Esophagus muscularis mucosa (tissue), 4 donors: ENCODE measurements at regions not wholly inside any gene's neighbourhood (a gene's known extent, or its start where the extent isn't known, plus 50 kb on each side); places are given as distances from the start of the nearest gene placed in this dataset.

Source experiments
- DNase-seq: peaks from one replicate; pipeline ENCODE4 v3.0.0-alpha.2; 2017; ENCODE audit errors: extremely low spot score
- H3K27ac ChIP-seq, 4 donors: fragments of 200-600 bp; sonication (generic); replicated peaks in 1 of 4; 1 replicate in 3 of 4; 2 replicates in 1 of 4; pipeline ENCODE4 v1.5.1; 2016 to 2019; ENCODE audit warnings: mild to moderate bottlenecking in 1 of 4
- H3K27me3 ChIP-seq, 4 donors: fragments of 200-600 bp; sonication (generic); one replicate each; pipeline versions ENCODE4 v1.5.1 to v1.6.0; 2016 to 2019
- H3K36me3 ChIP-seq, 4 donors: fragments of 200-600 bp; sonication (generic); one replicate each; pipeline ENCODE4 v1.5.1; 2016 to 2019
- H3K4me1 ChIP-seq, 4 donors: fragments of 200-600 bp; sonication (generic); one replicate each; pipeline ENCODE4 v1.5.1; 2016 to 2019
- H3K4me3 ChIP-seq, 4 donors: fragments of 200-600 bp; sonication (generic); 1 replicate in 2 of 4; 2 replicates in 2 of 4; pipeline ENCODE4 v1.5.1; 2016 to 2019; ENCODE audit warnings: mild to moderate bottlenecking in 4 of 4, moderate library complexity in 1 of 4
- H3K9me3 ChIP-seq, 4 donors: fragments of 200-600 bp; sonication (generic); 1 replicate in 3 of 4; 2 replicates in 1 of 4; pipeline ENCODE4 v1.5.1; 2016 to 2019
- CTCF ChIP-seq, 3 experiments: fragments of 200-600 bp in 2 of 3; fragments of 450-650 bp in 1 of 3; sonication (generic) in 2 of 3; IDR thresholded peaks; one replicate each; pipeline ENCODE4 v1.5.1; 2017 to 2019; ENCODE audit warnings: antibody characterized with exemption in 3 of 3, mild to moderate bottlenecking in 2 of 3, moderate library complexity in 1 of 3
- EP300 ChIP-seq: sonication (generic); formaldehyde crosslinking; IDR thresholded peaks from one replicate; pipeline ENCODE4 v1.6.1; 2017; ENCODE audit warnings: antibody characterized with exemption
- POLR2A ChIP-seq: fragments of 450-650 bp; IDR thresholded peaks from one replicate; pipeline ENCODE4 v1.6.1; 2017; ENCODE audit warnings: antibody characterized with exemption, moderate library complexity, mild to moderate bottlenecking, low read depth
- POLR2AphosphoS5 ChIP-seq, 2 donors: sonication (generic); formaldehyde crosslinking; IDR thresholded peaks; one replicate each; pipeline ENCODE4 v1.6.1; 2017; ENCODE audit warnings: antibody characterized with exemption in 2 of 2
- WGBS: methylation state at CpG from one replicate; pipeline ENCODE4 v1.1.5; 2018; 5-methylcytosine and 5-hydroxymethylcytosine counted together
- intact Hi-C: fragments of 100-400 bp; cut with DNase I; formaldehyde crosslinking; loops from one replicate; pipeline ENCODE4 v1.15.1; 2023

- no peak for TF ChIP-seq POLR2AphosphoS5 (IDR thresholded peaks at IDR 0.05)
- Histone ChIP-seq H3K27me3 (no peaks in the 10 kb centered on the region), H3K36me3 (no peaks in the 10 kb centered on the region), H3K27ac (no peak overlapping the region), H3K4me3 (no peak overlapping the region), H3K9me3 (peaks cover 0 to 6% (median 0%) of the 10 kb centered on the region in 4 donors), H3K4me1 (no peaks in the 10 kb centered on the region)
- intact Hi-C loops, result no loop called here
- no peak for DNase-seq
- 87% methylated on average over 2 of the region's 2 CpGs for WGBS
Measured at GRCh38 chr3:152662157-152662556, 172.8 kb upstream of the P2RY1 start.

- no peaks in the 10 kb centered on the region for H3K27me3 ChIP-seq
- DNase-seq, result no peak
- intact Hi-C loops, result no loop called here
- TF ChIP-seq EP300 (no peak), POLR2A (no peak), POLR2AphosphoS5 (IDR thresholded peaks at IDR 0.05) (no peak), CTCF (IDR thresholded peaks at IDR 0.05) (no peak)
- no peak overlapping the region for H3K27ac ChIP-seq
- peaks cover 0 to 6% (median 0%) of the 10 kb centered on the region in 4 donors for H3K9me3 ChIP-seq
- H3K4me3 ChIP-seq, result no peak overlapping the region
- no peaks in the 10 kb centered on the region for H3K36me3 ChIP-seq
- H3K4me1 ChIP-seq, result no peaks in the 10 kb centered on the region
Measured at GRCh38 chr3:152664766-152665165, 170.2 kb upstream of the P2RY1 start.

GRCh38 chr3:152667267-152667666 lies 167.7 kb upstream of the P2RY1 start:
- no peaks in the 10 kb centered on the region for H3K9me3 ChIP-seq
- no peak for DNase-seq
- intact Hi-C loops, result no loop called here
- H3K4me3 ChIP-seq, result no peak overlapping the region
- no peaks in the 10 kb centered on the region for H3K36me3 ChIP-seq
- H3K27ac ChIP-seq, result no peak overlapping the region
- H3K27me3 ChIP-seq, result no peaks in the 10 kb centered on the region
- TF ChIP-seq CTCF (IDR thresholded peaks at IDR 0.05), result no peak
- no peak for TF ChIP-seq POLR2A
- TF ChIP-seq POLR2AphosphoS5 (IDR thresholded peaks at IDR 0.05), result no peak
- no peak for TF ChIP-seq EP300
- peaks cover 0 to 3% (median under 1%) of the 10 kb centered on the region in 4 donors for H3K4me1 ChIP-seq

GRCh38 chr3:152669560-152669959 lies 165.4 kb upstream of the P2RY1 start:
- 89% methylated on average over 4 of the region's 4 CpGs for WGBS
- intact Hi-C loops, result no loop called here

GRCh38 chr3:152671446-152672319 lies 163.2 kb upstream of the P2RY1 start:
- DNase-seq, result no peak
- H3K27ac ChIP-seq, result no peak overlapping the region
- WGBS, result 59% methylated on average over 8 of the region's 8 CpGs
- H3K27me3 ChIP-seq, result no peaks in the 10 kb centered on the region
- H3K4me3 ChIP-seq, result no peak overlapping the region
- no peaks in the 10 kb centered on the region for H3K9me3 ChIP-seq
- H3K4me1 ChIP-seq, result peaks cover 0 to 4% (median 1%) of the 10 kb centered on the region in 4 donors
- intact Hi-C loops, result no loop called here
- no peak for TF ChIP-seq POLR2AphosphoS5 (IDR thresholded peaks at IDR 0.05)
- no peak for TF ChIP-seq EP300
- TF ChIP-seq POLR2A, result no peak
- no peak for TF ChIP-seq CTCF (IDR thresholded peaks at IDR 0.05)
- no peaks in the 10 kb centered on the region for H3K36me3 ChIP-seq

More at GRCh38 chr3:152669560-152669959, 165.4 kb upstream of the P2RY1 start:
- no peaks in the 10 kb centered on the region for H3K36me3 ChIP-seq
- H3K27ac ChIP-seq, result no peak overlapping the region
- peaks cover 0 to 4% (median 1%) of the 10 kb centered on the region in 4 donors for H3K4me1 ChIP-seq
- no peaks in the 10 kb centered on the region for H3K9me3 ChIP-seq
- no peak for TF ChIP-seq EP300
- no peak for TF ChIP-seq POLR2AphosphoS5 (IDR thresholded peaks at IDR 0.05)
- no peak for TF ChIP-seq CTCF (IDR thresholded peaks at IDR 0.05)
- TF ChIP-seq POLR2A, result no peak
- DNase-seq, result no peak
- H3K27me3 ChIP-seq, result no peaks in the 10 kb centered on the region
- no peak overlapping the region for H3K4me3 ChIP-seq
